HCT116 (cell line): ENCODE measurements at regions not wholly inside any gene's neighbourhood (a gene's known extent, or its start where the extent isn't known, plus 50 kb on each side); places are given as distances from the start of the nearest gene placed in this dataset.

ENCODE experiments used
- ATAC-seq: fragments of 200-7000 bp; cut with Tn5 transposase; 2 replicates; pipeline ENCODE4 v1.9.1; 2020; ENCODE audit warnings: mild to moderate bottlenecking, moderate library complexity
- BruUV-seq: library from RNA; stranded (reverse); fragments of 400-500 nt; replicated peaks from 2 replicates; lab custom pipeline; 2021; lab: Mats Ljungman, UMichigan
- CTCF ChIA-PET: fragments of 300-600 bp; sonication (Branson Sonifier 250); formaldehyde crosslinking; loops from one replicate; lab custom pipeline; 2021; ENCODE audit warnings: antibody characterized with exemption; lab: Charles Lee
- POLR2A ChIA-PET: fragments of 300-600, 350-600 bp; sonication (Branson Sonifier 250); formaldehyde crosslinking; loops from one replicate; lab custom pipeline; 2021; ENCODE audit warnings: antibody characterized with exemption; lab: Charles Lee
- RAD21 ChIA-PET, 2 experiments: fragments of 300-600 bp; sonication (Branson Sonifier 250); formaldehyde crosslinking; loops; one replicate each; lab custom pipeline; 2023; ENCODE audit warnings: low total read pairs in 2 of 2; ENCODE audit not compliant: uncharacterized antibody in 2 of 2, unreplicated experiment in 2 of 2, low non-redundant PET in 1 of 2; lab: Charles Lee
- DNase-seq: peaks from one replicate; pipeline ENCODE4 v3.0.0-alpha.2; 2010; ENCODE audit warnings: low read depth, low spot score
- H2AFZ ChIP-seq: fragments of 200-600 bp; shearing (Covaris generic), sonication (generic); 2 replicates; pipeline ENCODE4 v1.6.1; 2017; ENCODE audit warnings: low read depth, mixed run types, mixed read lengths, antibody characterized with exemption, low read length; ENCODE audit not compliant: poor library complexity, severe bottlenecking
- H3K27ac ChIP-seq: 2 replicates; pipeline ENCODE4 v1.5.1; 2012; ENCODE audit warnings: low read depth, low read length
- H3K27me3 ChIP-seq: fragments of 200-600 bp; sonication (generic); 2 replicates; pipeline ENCODE4 v1.6.1; 2016; ENCODE audit warnings: mixed run types, low read length, mixed read lengths; ENCODE audit not compliant: insufficient read depth
- H3K36me3 ChIP-seq, 2 experiments: fragments of 200-500 bp in 1 of 2; fragments of 200-600 bp in 1 of 2; sonication (Bioruptor generic) in 1 of 2; sonication (generic) in 1 of 2; 2 replicates each; pipeline versions ENCODE4 v1.5.1 to v1.6.1; 2014 to 2016; ENCODE audit warnings: low read length in 2 of 2, inconsistent platforms in 1 of 2, mixed read lengths in 1 of 2, mixed run types in 1 of 2; ENCODE audit not compliant: insufficient read depth in 2 of 2, control insufficient read depth in 1 of 2
- H3K4me1 ChIP-seq, 2 experiments: fragments of 200-600 bp in 1 of 2; sonication (generic) in 1 of 2; 2 replicates each; pipeline versions ENCODE4 v1.5.1 to v1.6.1; 2012 to 2017; ENCODE audit warnings: low read length in 2 of 2, inconsistent platforms in 1 of 2, mild to moderate bottlenecking in 1 of 2, mixed read lengths in 1 of 2, mixed run types in 1 of 2, moderate library complexity in 1 of 2; ENCODE audit not compliant: insufficient read depth in 2 of 2, control insufficient read depth in 1 of 2
- H3K4me2 ChIP-seq: fragments of 200-600 bp; sonication (generic); 2 replicates; pipeline ENCODE4 v1.6.1; 2017; ENCODE audit warnings: mixed run types, low read length, mixed read lengths
- H3K4me3 ChIP-seq, 2 experiments: fragments of 200-600 bp in 1 of 2; sonication (generic) in 1 of 2; replicated peaks in 1 of 2; 2 replicates each; pipeline ENCODE4 v1.5.1; 2011 to 2016; ENCODE audit warnings: low read length in 2 of 2, control low read depth in 1 of 2, low read depth in 1 of 2, mild to moderate bottlenecking in 1 of 2, mixed read lengths in 1 of 2, mixed run types in 1 of 2
- H3K79me2 ChIP-seq: fragments of 200-600 bp; sonication (generic); 2 replicates; pipeline ENCODE4 v1.6.1; 2017; ENCODE audit warnings: mild to moderate bottlenecking, mixed run types, low read length, moderate library complexity, mixed read lengths; ENCODE audit not compliant: insufficient read depth
- H3K9ac ChIP-seq: fragments of 200-600 bp; sonication (generic); 2 replicates; pipeline ENCODE4 v1.6.1; 2016; ENCODE audit warnings: low read length, mixed read lengths
- H3K9me2 ChIP-seq: fragments of 200-600 bp; sonication (generic), shearing (Covaris generic); 2 replicates; pipeline ENCODE4 v1.6.1; 2017; ENCODE audit warnings: mixed run types, mild to moderate bottlenecking, moderate library complexity; ENCODE audit not compliant: insufficient read depth
- H3K9me3 ChIP-seq, 2 experiments: fragments of 200-500 bp in 1 of 2; fragments of 200-600 bp in 1 of 2; sonication (Bioruptor generic) in 1 of 2; sonication (generic) in 1 of 2; 2 replicates each; pipeline ENCODE4 v1.6.1; 2014 to 2017; ENCODE audit warnings: low read length in 2 of 2, mixed read lengths in 2 of 2, inconsistent platforms in 1 of 2, low read depth in 1 of 2, mild to moderate bottlenecking in 1 of 2, mixed run types in 1 of 2, moderate library complexity in 1 of 2; ENCODE audit not compliant: control insufficient read depth in 1 of 2, insufficient read depth in 1 of 2
- H4K20me1 ChIP-seq: fragments of 200-600 bp; sonication (generic), shearing (Covaris generic); 2 replicates; pipeline ENCODE4 v1.6.1; 2017; ENCODE audit warnings: mixed run types, mild to moderate bottlenecking, moderate library complexity; ENCODE audit not compliant: insufficient read depth
- EGR1 ChIP-seq: IDR thresholded peaks from 2 replicates; pipeline ENCODE4 v1.6.1; 2012; ENCODE audit warnings: low read depth
- ELF1 ChIP-seq: IDR thresholded peaks from 2 replicates; pipeline ENCODE4 v1.6.1; 2012; ENCODE audit warnings: low read depth, borderline replicate concordance
- EZH2 ChIP-seq: fragments of 200-600 bp; sonication (generic); IDR thresholded peaks from 2 replicates; pipeline ENCODE4 v1.6.1; 2017; ENCODE audit warnings: antibody characterized with exemption, mixed run types
- EZH2phosphoT487 ChIP-seq: fragments of 200-600 bp; IDR thresholded peaks from 2 replicates; pipeline ENCODE4 v1.6.1; 2018; ENCODE audit warnings: antibody characterized with exemption, borderline replicate concordance
- JUND ChIP-seq: IDR thresholded peaks from 2 replicates; pipeline ENCODE4 v1.6.1; 2012
- POLR2A ChIP-seq: IDR thresholded peaks from 2 replicates; pipeline ENCODE4 v1.7.0; 2011; ENCODE audit warnings: borderline replicate concordance; ENCODE audit not compliant: insufficient read depth, insufficient read length; ENCODE audit errors: extremely low read depth
- SIN3A ChIP-seq: IDR thresholded peaks from 2 replicates; pipeline ENCODE4 v1.6.1; 2012; ENCODE audit warnings: low read depth
- SRF ChIP-seq: IDR thresholded peaks from 2 replicates; pipeline ENCODE4 v1.6.1; 2012; ENCODE audit warnings: low read depth
- TCF7L2 ChIP-seq: IDR thresholded peaks from 2 replicates; pipeline ENCODE4 v1.7.0; 2011; ENCODE audit warnings: borderline replicate concordance, inconsistent platforms; ENCODE audit not compliant: insufficient read depth, insufficient read length; ENCODE audit errors: extremely low read depth
- ZNF274 ChIP-seq: fragments of 200-500 bp; sonication (Bioruptor generic); IDR thresholded peaks from 2 replicates; pipeline ENCODE4 v1.6.1; 2014; ENCODE audit warnings: mild to moderate bottlenecking, low read depth, low read length, inconsistent platforms
- intact Hi-C: fragments of 100-400 bp; cut with micrococcal nuclease; formaldehyde crosslinking; loops from 2 replicates; pipeline ENCODE4 v1.10.0; 2022
- TF ChIP-seq, protein P1 (sequence below), 3 experiments: fragments of 200-600 bp in 1 of 3; sonication (generic) in 1 of 3; IDR thresholded peaks in 2 of 3; conservative IDR thresholded peaks in 1 of 3; 2 replicates each; pipeline ENCODE4 v1.5.1; 2012 to 2017; ENCODE audit warnings: low read depth in 2 of 3, low read length in 2 of 3, antibody characterized with exemption in 1 of 3, borderline replicate concordance in 1 of 3, control low read depth in 1 of 3, mild to moderate bottlenecking in 1 of 3, mixed read lengths in 1 of 3, mixed run types in 1 of 3, moderate library complexity in 1 of 3; ENCODE audit not compliant: insufficient read depth in 1 of 3
- TF ChIP-seq, protein P2 (sequence below): IDR thresholded peaks from 2 replicates; pipeline ENCODE4 v1.6.1; 2011; ENCODE audit warnings: mild to moderate bottlenecking, low read length, moderate library complexity; ENCODE audit not compliant: insufficient replicate concordance; ENCODE audit errors: extremely low read depth
- TF ChIP-seq, protein P3 (sequence below): IDR thresholded peaks from 2 replicates; pipeline ENCODE4 v1.6.1; 2012

DNA sequence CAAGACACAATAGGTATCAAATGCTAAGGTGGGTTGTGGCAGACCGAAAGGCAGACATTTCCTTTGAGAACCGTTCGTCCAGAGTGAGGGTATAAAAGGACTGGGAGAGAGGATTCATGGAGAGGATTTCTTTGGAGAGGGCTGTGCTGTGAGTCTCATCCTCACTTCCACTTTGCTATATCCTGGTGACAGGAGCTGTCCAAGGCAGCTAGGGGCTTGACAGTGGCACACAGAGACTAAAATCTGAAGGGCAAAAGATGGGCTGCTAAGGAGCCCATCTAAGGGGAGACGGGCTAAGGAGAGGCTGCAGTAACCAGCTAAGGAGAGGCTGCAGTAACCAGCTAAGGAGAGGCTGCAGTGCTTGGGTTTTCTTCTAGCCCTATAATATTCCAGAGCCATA lies 214.0 kb upstream of the ADRA1B start:
- TF ChIP-seq, protein P1, sequence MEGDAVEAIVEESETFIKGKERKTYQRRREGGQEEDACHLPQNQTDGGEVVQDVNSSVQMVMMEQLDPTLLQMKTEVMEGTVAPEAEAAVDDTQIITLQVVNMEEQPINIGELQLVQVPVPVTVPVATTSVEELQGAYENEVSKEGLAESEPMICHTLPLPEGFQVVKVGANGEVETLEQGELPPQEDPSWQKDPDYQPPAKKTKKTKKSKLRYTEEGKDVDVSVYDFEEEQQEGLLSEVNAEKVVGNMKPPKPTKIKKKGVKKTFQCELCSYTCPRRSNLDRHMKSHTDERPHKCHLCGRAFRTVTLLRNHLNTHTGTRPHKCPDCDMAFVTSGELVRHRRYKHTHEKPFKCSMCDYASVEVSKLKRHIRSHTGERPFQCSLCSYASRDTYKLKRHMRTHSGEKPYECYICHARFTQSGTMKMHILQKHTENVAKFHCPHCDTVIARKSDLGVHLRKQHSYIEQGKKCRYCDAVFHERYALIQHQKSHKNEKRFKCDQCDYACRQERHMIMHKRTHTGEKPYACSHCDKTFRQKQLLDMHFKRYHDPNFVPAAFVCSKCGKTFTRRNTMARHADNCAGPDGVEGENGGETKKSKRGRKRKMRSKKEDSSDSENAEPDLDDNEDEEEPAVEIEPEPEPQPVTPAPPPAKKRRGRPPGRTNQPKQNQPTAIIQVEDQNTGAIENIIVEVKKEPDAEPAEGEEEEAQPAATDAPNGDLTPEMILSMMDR (IDR thresholded peaks at IDR 0.05 in 2 of 3, conservative IDR thresholded peaks at IDR 0.05 in 1 of 3; ENCODE audit: borderline replicate concordance in 1 of 3, insufficient read depth in 1 of 3, low read depth in 2 of 3, low read length in 2 of 3), result no peak
- no peak for TF ChIP-seq TCF7L2
- no peak for TF ChIP-seq ZNF274
- no peak for TF ChIP-seq SRF
- no peak for TF ChIP-seq ELF1
- no peak for TF ChIP-seq SIN3A
- TF ChIP-seq, protein P2, sequence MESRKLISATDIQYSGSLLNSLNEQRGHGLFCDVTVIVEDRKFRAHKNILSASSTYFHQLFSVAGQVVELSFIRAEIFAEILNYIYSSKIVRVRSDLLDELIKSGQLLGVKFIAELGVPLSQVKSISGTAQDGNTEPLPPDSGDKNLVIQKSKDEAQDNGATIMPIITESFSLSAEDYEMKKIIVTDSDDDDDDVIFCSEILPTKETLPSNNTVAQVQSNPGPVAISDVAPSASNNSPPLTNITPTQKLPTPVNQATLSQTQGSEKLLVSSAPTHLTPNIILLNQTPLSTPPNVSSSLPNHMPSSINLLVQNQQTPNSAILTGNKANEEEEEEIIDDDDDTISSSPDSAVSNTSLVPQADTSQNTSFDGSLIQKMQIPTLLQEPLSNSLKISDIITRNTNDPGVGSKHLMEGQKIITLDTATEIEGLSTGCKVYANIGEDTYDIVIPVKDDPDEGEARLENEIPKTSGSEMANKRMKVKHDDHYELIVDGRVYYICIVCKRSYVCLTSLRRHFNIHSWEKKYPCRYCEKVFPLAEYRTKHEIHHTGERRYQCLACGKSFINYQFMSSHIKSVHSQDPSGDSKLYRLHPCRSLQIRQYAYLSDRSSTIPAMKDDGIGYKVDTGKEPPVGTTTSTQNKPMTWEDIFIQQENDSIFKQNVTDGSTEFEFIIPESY, result no peak
- no peak for TF ChIP-seq EZH2
- TF ChIP-seq, protein P3, sequence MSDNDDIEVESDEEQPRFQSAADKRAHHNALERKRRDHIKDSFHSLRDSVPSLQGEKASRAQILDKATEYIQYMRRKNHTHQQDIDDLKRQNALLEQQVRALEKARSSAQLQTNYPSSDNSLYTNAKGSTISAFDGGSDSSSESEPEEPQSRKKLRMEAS, result no peak
- no peak for TF ChIP-seq JUND
- no peak for TF ChIP-seq EGR1
- no peak for TF ChIP-seq POLR2A
- TF ChIP-seq EZH2phosphoT487, result no peak
- no TSS peak for BruUV-seq
- no peaks in the 10 kb centered on the region; the same call in 1 of the 2 replicates for H3K27me3 ChIP-seq
- no peaks in the 10 kb centered on the region for H3K79me2 ChIP-seq
- no peak overlapping the region for H3K27ac ChIP-seq
- ATAC-seq, result no peak
- H3K9me2 ChIP-seq, result no peaks in the 10 kb centered on the region
- H4K20me1 ChIP-seq, result no peaks in the 10 kb centered on the region
- ChIA-PET CTCF (no interaction called here), POLR2A (no interaction called here), RAD21 (no interaction called here)
- no peak for DNase-seq
- H3K9me3 ChIP-seq, result no peaks in the 10 kb centered on the region
- H3K4me2 ChIP-seq, result no peak overlapping the region
- intact Hi-C loops, result no loop called here
- no peak overlapping the region for H3K4me3 ChIP-seq
- H3K4me1 ChIP-seq, result no peaks in the 10 kb centered on the region
- H2AFZ ChIP-seq, result no peak overlapping the region
- no peak overlapping the region for H3K9ac ChIP-seq
- no peaks in the 10 kb centered on the region for H3K36me3 ChIP-seq
